ENCODE measurements at regions not wholly inside any gene's neighbourhood (a gene's known extent, or its start where the extent isn't known, plus 50 kb on each side); places are given as distances from the start of the nearest gene placed in this dataset.

GRCh38 chr20:50367104-50367674 is 143.0 kb upstream of the PTPN1 start:
- no peak for TF ChIP-seq CTCF (IDR thresholded peaks at IDR 0.05; ENCODE audit: low read depth, low read length)
- TF ChIP-seq POLR2A (IDR thresholded peaks at IDR 0.05; ENCODE audit: extremely low read depth, insufficient read length): no peak
- no peak for TF ChIP-seq MAX (IDR thresholded peaks at IDR 0.05; ENCODE audit: low read depth, low read length)
- TF ChIP-seq MYC (IDR thresholded peaks at IDR 0.05; ENCODE audit: low read depth, low read length): no peak

Data from NB4 (cell line).